Left ventricle myocardium inferior (tissue), 1 donor: ENCODE measurements at regions not wholly inside any gene's neighbourhood (a gene's known extent, or its start where the extent isn't known, plus 50 kb on each side); places are given as distances from the start of the nearest gene placed in this dataset.

Experiments used
- DNase-seq: peaks from one replicate; pipeline ENCODE4 v3.0.0-alpha.2; 2020
- H3K27ac ChIP-seq: fragments of 200-600 bp; replicated peaks from 2 replicates; pipeline ENCODE4 v1.8.0; 2021
- H3K27me3 ChIP-seq: fragments of 200-600 bp; 2 replicates; pipeline ENCODE4 v1.8.0; 2021; ENCODE audit warnings: low read depth
- H3K36me3 ChIP-seq: fragments of 200-600 bp; 2 replicates; pipeline ENCODE4 v1.8.0; 2021
- H3K4me1 ChIP-seq: fragments of 200-600 bp; 2 replicates; pipeline ENCODE4 v1.8.0; 2021
- H3K4me3 ChIP-seq: fragments of 200-600 bp; 2 replicates; pipeline ENCODE4 v1.8.0; 2021; ENCODE audit warnings: mild to moderate bottlenecking, moderate library complexity
- H3K9me3 ChIP-seq: fragments of 200-600 bp; replicated peaks from 2 replicates; pipeline ENCODE4 v1.8.0; 2021
- CTCF ChIP-seq: fragments of 200-600 bp; IDR thresholded peaks from 2 replicates; pipeline ENCODE4 v1.8.0; 2021; ENCODE audit warnings: antibody characterized with exemption, mild to moderate bottlenecking, borderline replicate concordance
- intact Hi-C: fragments of 100-400 bp; cut with micrococcal nuclease; formaldehyde crosslinking; loops from one replicate; pipeline ENCODE4 v1.11.0; 2022
- donor health status: DM: no; HTN: yes; CAD: no; lungs with severe emphysema.

GRCh38 chr1:56331892-56332567 is 247.3 kb downstream of the PLPP3 start:
- peaks cover 13% of the 10 kb centered on the region for H3K4me1 ChIP-seq
- no peaks in the 10 kb centered on the region for H3K9me3 ChIP-seq
- H3K27me3 ChIP-seq: no peaks in the 10 kb centered on the region
- no peaks in the 10 kb centered on the region for H3K36me3 ChIP-seq
- no peak overlapping the region for H3K4me3 ChIP-seq
- intact Hi-C loops: no loop called here
- no peak for DNase-seq
- H3K27ac ChIP-seq: no peak overlapping the region
- no peak for TF ChIP-seq CTCF

GRCh38 chr1:56331207-56331891 is 248.0 kb downstream of the PLPP3 start:
- Histone ChIP-seq H3K4me3 (no peak overlapping the region), H3K4me1 (peaks cover 13% of the 10 kb centered on the region), H3K36me3 (no peaks in the 10 kb centered on the region), H3K27me3 (no peaks in the 10 kb centered on the region), H3K9me3 (no peaks in the 10 kb centered on the region), H3K27ac (no peak overlapping the region)
- intact Hi-C loops: no loop called here
- no peak for DNase-seq
- no peak for TF ChIP-seq CTCF

GRCh38 chr1:56330391-56331026 is 248.9 kb downstream of the PLPP3 start:
- Histone ChIP-seq H3K4me1 (peaks cover 13% of the 10 kb centered on the region), H3K27me3 (no peaks in the 10 kb centered on the region), H3K4me3 (no peak overlapping the region), H3K27ac (no peak overlapping the region), H3K36me3 (no peaks in the 10 kb centered on the region), H3K9me3 (no peaks in the 10 kb centered on the region)
- TF ChIP-seq CTCF: no peak
- intact Hi-C loops: no loop called here
- DNase-seq: no peak

DNA sequence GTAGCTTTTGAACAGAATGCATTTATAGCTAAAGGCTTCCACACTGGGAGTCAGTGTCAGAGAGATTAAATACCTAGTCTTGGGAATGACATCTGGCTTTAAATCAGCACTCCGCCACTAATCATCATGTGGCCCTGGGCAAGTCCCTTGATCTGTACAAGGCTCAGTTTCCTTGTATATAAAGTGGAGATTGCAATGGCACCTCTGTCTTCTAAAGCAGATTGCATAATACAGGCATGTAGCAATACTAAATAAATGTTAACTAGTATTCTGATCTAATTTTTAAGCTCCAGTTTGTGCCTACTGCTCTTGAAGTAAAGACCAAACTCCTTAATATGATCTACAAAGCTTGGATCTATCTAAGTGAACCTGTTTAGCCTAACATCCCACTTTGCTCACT is 249.4 kb downstream of the PLPP3 start:
- Histone ChIP-seq H3K27ac (no peak overlapping the region), H3K36me3 (no peaks in the 10 kb centered on the region), H3K4me1 (peaks cover 13% of the 10 kb centered on the region), H3K9me3 (no peaks in the 10 kb centered on the region), H3K27me3 (no peaks in the 10 kb centered on the region), H3K4me3 (no peak overlapping the region)
- no peak for TF ChIP-seq CTCF
- intact Hi-C loops: no loop called here
- DNase-seq: no peak

DNA sequence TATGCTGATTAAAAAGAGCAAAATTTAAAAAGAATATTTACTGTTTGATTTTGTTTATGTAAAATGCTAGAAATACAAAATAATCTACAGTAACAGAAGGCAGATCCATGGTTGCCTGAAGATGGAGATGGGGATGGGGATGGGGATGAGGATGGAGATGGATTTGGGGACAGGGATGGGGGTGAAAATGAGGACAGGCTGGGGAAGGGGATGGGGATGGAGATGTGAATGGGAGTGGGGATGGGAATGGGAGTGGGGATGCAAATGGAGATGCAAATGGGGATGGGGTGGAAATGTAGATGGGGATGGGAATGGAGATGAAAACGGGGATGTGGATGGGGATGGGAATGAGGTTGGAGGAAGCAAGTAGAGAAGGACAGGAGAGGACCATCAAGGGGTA is 252.2 kb downstream of the PLPP3 start:
- no peak for DNase-seq
- no peaks in the 10 kb centered on the region for H3K27me3 ChIP-seq
- H3K27ac ChIP-seq: no peak overlapping the region
- intact Hi-C loops: no loop called here
- H3K36me3 ChIP-seq: no peaks in the 10 kb centered on the region
- H3K4me1 ChIP-seq: peaks cover 15% of the 10 kb centered on the region
- TF ChIP-seq CTCF: no peak
- no peak overlapping the region for H3K4me3 ChIP-seq
- no peaks in the 10 kb centered on the region for H3K9me3 ChIP-seq
